ENCODE measurements at regions not wholly inside any gene's neighbourhood (a gene's known extent, or its start where the extent isn't known, plus 50 kb on each side); places are given as distances from the start of the nearest gene placed in this dataset.
A peak's percentile ranks its signal among the peaks of the same experiment; 100 is the strongest.

GRCh38 chr12:98351784-98352183 is 163.6 kb upstream of the TMPO start:
- DNase-seq (ENCODE audit: low read depth): no peak

GRCh38 chr12:98352218-98352811 is 163.1 kb upstream of the TMPO start:
- DNase-seq (ENCODE audit: low read depth): no peak

- no peak for DNase-seq (ENCODE audit: low read depth)
Measured at GRCh38 chr12:98352835-98353234, 162.6 kb upstream of the TMPO start.

GRCh38 chr12:98354520-98355035 is 160.8 kb upstream of the TMPO start:
- DNase-seq (ENCODE audit: low read depth): no peak

- DNase-seq (ENCODE audit: low read depth): no peak
Measured at GRCh38 chr12:98355322-98355721, 160.1 kb upstream of the TMPO start.

GRCh38 chr12:98355933-98356332 is 159.5 kb upstream of the TMPO start:
- DNase-seq (ENCODE audit: low read depth): no peak

GRCh38 chr12:98358144-98358543 is 157.2 kb upstream of the TMPO start:
- DNase-seq (ENCODE audit: low read depth): no peak

- no peak for DNase-seq (ENCODE audit: low read depth)
Measured at GRCh38 chr12:98359856-98360255, 155.5 kb upstream of the TMPO start.

- no peak for DNase-seq (ENCODE audit: low read depth)
Measured at GRCh38 chr12:98360401-98360800, 155.0 kb upstream of the TMPO start.

GRCh38 chr12:98369581-98369980 is 145.8 kb upstream of the TMPO start:
- no peak for DNase-seq (ENCODE audit: low read depth)

- no peak for DNase-seq (ENCODE audit: low read depth)
Measured at GRCh38 chr12:98370976-98371375, 144.4 kb upstream of the TMPO start.

- DNase-seq (ENCODE audit: low read depth): no peak
Measured at GRCh38 chr12:98371419-98371818, 144.0 kb upstream of the TMPO start.

- DNase-seq (ENCODE audit: low read depth): no peak
Measured at GRCh38 chr12:98372340-98373024, 142.9 kb upstream of the TMPO start.

GRCh38 chr12:98373025-98373554 is 142.3 kb upstream of the TMPO start:
- peak; percentile 5 for DNase-seq (ENCODE audit: low read depth)

GRCh38 chr12:98374007-98374406 is 141.4 kb upstream of the TMPO start:
- DNase-seq (ENCODE audit: low read depth): no peak

- DNase-seq (ENCODE audit: low read depth): no peak
Measured at GRCh38 chr12:98379106-98379505, 136.3 kb upstream of the TMPO start.

GRCh38 chr12:98385641-98386040 is 129.7 kb upstream of the TMPO start:
- no peak for DNase-seq (ENCODE audit: low read depth)

- DNase-seq (ENCODE audit: low read depth): no peak
Measured at GRCh38 chr12:98387444-98387843, 127.9 kb upstream of the TMPO start.

GRCh38 chr12:98388126-98388525 is 127.3 kb upstream of the TMPO start:
- no peak for DNase-seq (ENCODE audit: low read depth)

GRCh38 chr12:98389593-98389992 is 125.8 kb upstream of the TMPO start:
- no peak for DNase-seq (ENCODE audit: low read depth)

GRCh38 chr12:98397323-98398105 is 117.9 kb upstream of the TMPO start:
- DNase-seq (ENCODE audit: low read depth): peak; percentile 26

- no peak for DNase-seq (ENCODE audit: low read depth)
Measured at GRCh38 chr12:98399532-98399931, 115.9 kb upstream of the TMPO start.

- DNase-seq (ENCODE audit: low read depth): no peak
Measured at GRCh38 chr12:98401427-98401826, 114.0 kb upstream of the TMPO start.

Data from GM04503 (cell line).